ENCODE measurements at regions not wholly inside any gene's neighbourhood (a gene's known extent, or its start where the extent isn't known, plus 50 kb on each side); places are given as distances from the start of the nearest gene placed in this dataset.

GRCh38 chr1:82219841-82220240 lies 419.1 kb downstream of the ADGRL2 start:
- DNase-seq: no peak

GRCh38 chr1:82218846-82219245 lies 418.1 kb downstream of the ADGRL2 start:
- no peak for DNase-seq

GRCh38 chr1:82215853-82216175 lies 415.1 kb downstream of the ADGRL2 start:
- no peak for DNase-seq

- no peak for DNase-seq
These were observed 414.5 kb downstream of the ADGRL2 start for GRCh38 chr1:82215056-82215852.

GRCh38 chr1:82214606-82215005 lies 413.9 kb downstream of the ADGRL2 start:
- no peak for DNase-seq

GRCh38 chr1:82197606-82198005 lies 396.9 kb downstream of the ADGRL2 start:
- DNase-seq: no peak

- DNase-seq: no peak
These were observed 394.5 kb downstream of the ADGRL2 start for GRCh38 chr1:82195245-82195644.

- no peak for DNase-seq
These were observed 384.4 kb downstream of the ADGRL2 start for GRCh38 chr1:82185084-82185483.

- DNase-seq: no peak
These were observed 381.1 kb downstream of the ADGRL2 start for GRCh38 chr1:82181846-82182245.

- DNase-seq: no peak
These were observed 378.4 kb downstream of the ADGRL2 start for GRCh38 chr1:82179131-82179530.

- no peak for DNase-seq
These were observed 376.5 kb downstream of the ADGRL2 start for GRCh38 chr1:82177192-82177591.

GRCh38 chr1:82171955-82172354 lies 371.2 kb downstream of the ADGRL2 start:
- DNase-seq: no peak

- DNase-seq: no peak
These were observed 367.7 kb downstream of the ADGRL2 start for GRCh38 chr1:82168482-82168881.

- DNase-seq: no peak
These were observed 364.6 kb downstream of the ADGRL2 start for GRCh38 chr1:82165304-82165703.

- no peak for DNase-seq
These were observed 362.0 kb downstream of the ADGRL2 start for GRCh38 chr1:82162486-82163420.

- DNase-seq: no peak
These were observed 361.0 kb downstream of the ADGRL2 start for GRCh38 chr1:82161700-82162141.

GRCh38 chr1:82160903-82161302 lies 360.2 kb downstream of the ADGRL2 start:
- DNase-seq: no peak

- DNase-seq: no peak
These were observed 359.3 kb downstream of the ADGRL2 start for GRCh38 chr1:82160036-82160435.

- no peak for DNase-seq
These were observed 358.2 kb downstream of the ADGRL2 start for GRCh38 chr1:82158981-82159380.

- no peak for DNase-seq
These were observed 353.7 kb downstream of the ADGRL2 start for GRCh38 chr1:82154219-82154970.

- no peak for DNase-seq
These were observed 353.0 kb downstream of the ADGRL2 start for GRCh38 chr1:82153752-82154151.

- DNase-seq: no peak
These were observed 352.5 kb downstream of the ADGRL2 start for GRCh38 chr1:82153272-82153629.
